ENCODE measurements at regions not wholly inside any gene's neighbourhood (a gene's known extent, or its start where the extent isn't known, plus 50 kb on each side); places are given as distances from the start of the nearest gene placed in this dataset.
"Not testable (repeated sequence)": the region's sequence is repeated elsewhere in the genome, so short reads cannot be mapped to it uniquely, and the experiment has no call there.

GRCh38 chrX:40406330-40406859, 174.4 kb upstream of the ATP6AP2 start:
- DNase-seq = no peak

GRCh38 chrX:40405399-40405798, 175.4 kb upstream of the ATP6AP2 start:
- DNase-seq = no peak

- no peak for DNase-seq
These were observed 177.0 kb upstream of the ATP6AP2 start for GRCh38 chrX:40403757-40404156.

GRCh38 chrX:40402831-40403533, 177.8 kb upstream of the ATP6AP2 start:
- DNase-seq = no peak

GRCh38 chrX:40395102-40395501, 185.7 kb upstream of the ATP6AP2 start:
- no peak for DNase-seq

- no peak for DNase-seq
These were observed 186.5 kb upstream of the ATP6AP2 start for GRCh38 chrX:40394302-40394701.

GRCh38 chrX:40392599-40392998, 188.2 kb upstream of the ATP6AP2 start:
- no peak for DNase-seq

GRCh38 chrX:40391662-40392061, 189.1 kb upstream of the ATP6AP2 start:
- DNase-seq = no peak

GRCh38 chrX:40389555-40389954, 191.2 kb upstream of the ATP6AP2 start:
- no peak for DNase-seq

GRCh38 chrX:40388441-40388840, 192.3 kb upstream of the ATP6AP2 start:
- no peak for DNase-seq

GRCh38 chrX:40387869-40388268, 192.9 kb upstream of the ATP6AP2 start:
- DNase-seq = not testable (repeated sequence)

GRCh38 chrX:40387311-40387710, 193.5 kb upstream of the ATP6AP2 start:
- DNase-seq = not testable (repeated sequence)

- DNase-seq = no peak
These were observed 195.1 kb upstream of the ATP6AP2 start for GRCh38 chrX:40385682-40386081.

GRCh38 chrX:40385256-40385655, 195.5 kb upstream of the ATP6AP2 start:
- no peak for DNase-seq

- DNase-seq = no peak
These were observed 196.8 kb upstream of the ATP6AP2 start for GRCh38 chrX:40383969-40384368.

GRCh38 chrX:40383360-40383759, 197.4 kb upstream of the ATP6AP2 start:
- no peak for DNase-seq

- no peak for DNase-seq
These were observed 199.9 kb upstream of the ATP6AP2 start for GRCh38 chrX:40380655-40381488.

- DNase-seq = no peak
These were observed 203.1 kb upstream of the ATP6AP2 start for GRCh38 chrX:40377684-40378083.

- no peak for DNase-seq
These were observed 206.3 kb upstream of the ATP6AP2 start for GRCh38 chrX:40374486-40374885.

GRCh38 chrX:40373641-40374040, 207.1 kb upstream of the ATP6AP2 start:
- DNase-seq = no peak

GRCh38 chrX:40373025-40373424, 207.7 kb upstream of the ATP6AP2 start:
- DNase-seq = no peak

- DNase-seq = no peak
These were observed 209.4 kb upstream of the ATP6AP2 start for GRCh38 chrX:40371376-40371775.

- DNase-seq = no peak
These were observed 212.1 kb upstream of the ATP6AP2 start for GRCh38 chrX:40368611-40369061.

- DNase-seq = no peak
These were observed 214.1 kb upstream of the ATP6AP2 start for GRCh38 chrX:40366661-40367060.
